Thoracic aorta (tissue), 2 donors: ENCODE measurements at regions not wholly inside any gene's neighbourhood (a gene's known extent, or its start where the extent isn't known, plus 50 kb on each side); places are given as distances from the start of the nearest gene placed in this dataset.

ENCODE experiments used
- ATAC-seq: fragments of 150-250 bp; one replicate; pipeline ENCODE4 v1.8.0; 2017; ENCODE audit warnings: low read depth; ENCODE audit not compliant: insufficient number of reproducible peaks, low FRiP score
- DNase-seq: peaks from one replicate; pipeline ENCODE4 v3.0.0-alpha.2; 2020; ENCODE audit warnings: low spot score
- H3K27ac ChIP-seq, 2 donors: fragments of 200-600 bp; sonication (generic); 1 replicate in 1 of 2; 2 replicates in 1 of 2; pipeline ENCODE4 v1.5.1; 2016; ENCODE audit warnings: mild to moderate bottlenecking in 2 of 2, moderate library complexity in 2 of 2
- H3K27me3 ChIP-seq: fragments of 200-600 bp; sonication (generic); replicated peaks from 2 replicates; pipeline ENCODE4 v1.6.0; 2016; ENCODE audit warnings: mild to moderate bottlenecking; ENCODE audit not compliant: insufficient read depth
- H3K36me3 ChIP-seq: fragments of 200-600 bp; sonication (generic); one replicate; pipeline ENCODE4 v1.5.1; 2016
- H3K4me1 ChIP-seq, 2 donors: fragments of 200-600 bp; sonication (generic); 1 replicate in 1 of 2; 2 replicates in 1 of 2; pipeline versions ENCODE4 v1.5.1 to v1.6.0; 2016; ENCODE audit warnings: low read depth in 2 of 2, mild to moderate bottlenecking in 1 of 2; ENCODE audit not compliant: control insufficient read depth in 1 of 2
- H3K4me3 ChIP-seq: fragments of 200-600 bp; sonication (generic); 2 replicates; pipeline ENCODE4 v1.5.1; 2016; ENCODE audit warnings: mild to moderate bottlenecking
- H3K9me3 ChIP-seq: fragments of 200-600 bp; sonication (generic); 2 replicates; pipeline ENCODE4 v1.5.1; 2016
- CTCF ChIP-seq: fragments of 200-600 bp; sonication (generic); IDR thresholded peaks from one replicate; pipeline ENCODE4 v1.5.1; 2019; ENCODE audit warnings: antibody characterized with exemption

- no peak for DNase-seq
- no peaks in the 10 kb centered on the region for H3K27me3 ChIP-seq
- TF ChIP-seq CTCF: no peak
These were observed 217.1 kb upstream of the MVB12B start for GRCh38 chr9:126109575-126109974.

GRCh38 chr9:126111556-126111955, 215.1 kb upstream of the MVB12B start:
- Histone ChIP-seq H3K27ac (no peak overlapping the region), H3K4me1 (no peaks in the 10 kb centered on the region), H3K4me3 (no peak overlapping the region), H3K27me3 (no peaks in the 10 kb centered on the region), H3K9me3 (no peaks in the 10 kb centered on the region), H3K36me3 (no peaks in the 10 kb centered on the region)
- no peak for DNase-seq
- TF ChIP-seq CTCF: no peak
- ATAC-seq: no peak

More at GRCh38 chr9:126109575-126109974, 217.1 kb upstream of the MVB12B start:
- no peak overlapping the region for H3K4me3 ChIP-seq
- H3K9me3 ChIP-seq: no peaks in the 10 kb centered on the region
- no peaks in the 10 kb centered on the region for H3K36me3 ChIP-seq
- no peaks in the 10 kb centered on the region for H3K4me1 ChIP-seq
- no peak for ATAC-seq
- no peak overlapping the region for H3K27ac ChIP-seq

GRCh38 chr9:126112135-126112720, 214.4 kb upstream of the MVB12B start:
- no peaks in the 10 kb centered on the region for H3K4me1 ChIP-seq
- DNase-seq (no peak), ATAC-seq (no peak)
- H3K27ac ChIP-seq: no peak overlapping the region
- no peaks in the 10 kb centered on the region for H3K27me3 ChIP-seq
- TF ChIP-seq CTCF: no peak
- no peak overlapping the region for H3K4me3 ChIP-seq
- no peaks in the 10 kb centered on the region for H3K36me3 ChIP-seq
- no peaks in the 10 kb centered on the region for H3K9me3 ChIP-seq

GRCh38 chr9:126113176-126113575, 213.5 kb upstream of the MVB12B start:
- no peak for DNase-seq

GRCh38 chr9:126113756-126114408, 212.7 kb upstream of the MVB12B start:
- Histone ChIP-seq H3K4me3 (no peak overlapping the region), H3K4me1 (no peaks in the 10 kb centered on the region), H3K9me3 (no peaks in the 10 kb centered on the region), H3K27ac (no peak overlapping the region), H3K36me3 (no peaks in the 10 kb centered on the region), H3K27me3 (no peaks in the 10 kb centered on the region)
- DNase-seq: no peak
- no peak for TF ChIP-seq CTCF
- no peak for ATAC-seq

More at GRCh38 chr9:126113176-126113575, 213.5 kb upstream of the MVB12B start:
- TF ChIP-seq CTCF: no peak
- H3K4me3 ChIP-seq: no peak overlapping the region
- H3K27me3 ChIP-seq: no peaks in the 10 kb centered on the region
- H3K36me3 ChIP-seq: no peaks in the 10 kb centered on the region
- H3K4me1 ChIP-seq: no peaks in the 10 kb centered on the region
- ATAC-seq: no peak
- H3K9me3 ChIP-seq: no peaks in the 10 kb centered on the region
- no peak overlapping the region for H3K27ac ChIP-seq
